Liver (tissue), 8 donors: ENCODE measurements at regions not wholly inside any gene's neighbourhood (a gene's known extent, or its start where the extent isn't known, plus 50 kb on each side); places are given as distances from the start of the nearest gene placed in this dataset.

Experiments
- DNase-seq: peaks from one replicate; pipeline ENCODE4 v3.0.0-alpha.2; 2017; ENCODE audit warnings: low spot score
- H3K27ac ChIP-seq, 2 donors: one replicate each; pipeline ENCODE4 v1.7.0; 2013; ENCODE audit warnings: inconsistent platforms in 2 of 2, low read length in 2 of 2, control low read depth in 1 of 2, low read depth in 1 of 2, mild to moderate bottlenecking in 1 of 2
- H3K27me3 ChIP-seq, 4 donors: one replicate each; pipeline versions ENCODE4 v1.6.1 to v1.7.0; 2013; ENCODE audit warnings: low read length in 3 of 4, inconsistent platforms in 1 of 4, mild to moderate bottlenecking in 1 of 4, moderate library complexity in 1 of 4; ENCODE audit not compliant: control insufficient read depth in 4 of 4, insufficient read depth in 4 of 4
- H3K36me3 ChIP-seq, 4 donors: one replicate each; pipeline versions ENCODE4 v1.6.1 to v1.7.0; 2013; ENCODE audit warnings: low read length in 3 of 4, mild to moderate bottlenecking in 3 of 4, low read depth in 1 of 4, moderate library complexity in 1 of 4; ENCODE audit not compliant: control insufficient read depth in 4 of 4, insufficient read depth in 3 of 4
- H3K4me1 ChIP-seq, 4 donors: one replicate each; pipeline versions ENCODE4 v1.6.1 to v1.7.0; 2013; ENCODE audit warnings: low read length in 3 of 4, mild to moderate bottlenecking in 3 of 4, moderate library complexity in 1 of 4; ENCODE audit not compliant: control insufficient read depth in 4 of 4, insufficient read depth in 4 of 4
- H3K4me3 ChIP-seq, 3 donors: one replicate each; pipeline versions ENCODE4 v1.6.1 to v1.7.0; 2013; ENCODE audit warnings: low read length in 3 of 3, control low read depth in 1 of 3, low read depth in 1 of 3, mild to moderate bottlenecking in 1 of 3
- H3K9ac ChIP-seq, 2 donors: one replicate each; pipeline ENCODE4 v1.7.0; 2013; ENCODE audit warnings: low read length in 2 of 2, mild to moderate bottlenecking in 2 of 2, moderate library complexity in 2 of 2, control low read depth in 1 of 2, low read depth in 1 of 2
- H3K9me3 ChIP-seq, 4 donors: one replicate each; pipeline versions ENCODE4 v1.6.1 to v1.7.0; 2013; ENCODE audit warnings: low read length in 3 of 4; ENCODE audit not compliant: control insufficient read depth in 4 of 4
- ATF3 ChIP-seq: IDR thresholded peaks from 2 replicates; pipeline ENCODE4 v1.6.1; 2016; ENCODE audit warnings: antibody characterized with exemption
- CTCF ChIP-seq: fragments of 150-350 bp; IDR thresholded peaks from 2 replicates; pipeline ENCODE4 v1.5.1; 2017; ENCODE audit warnings: improper control_type of control experiment, low read depth, low read length; ENCODE audit not compliant: missing input control
- EGR1 ChIP-seq, 2 donors: IDR thresholded peaks; 2 replicates each; pipeline ENCODE4 v1.6.1; 2016 to 2018; ENCODE audit warnings: antibody characterized with exemption in 2 of 2, low read depth in 2 of 2
- FOXA1 ChIP-seq: IDR thresholded peaks from 2 replicates; pipeline ENCODE4 v1.6.1; 2016; ENCODE audit warnings: antibody characterized with exemption
- FOXA2 ChIP-seq: IDR thresholded peaks from 2 replicates; pipeline ENCODE4 v1.6.1; 2016; ENCODE audit warnings: antibody characterized with exemption
- GABPA ChIP-seq, 2 donors: IDR thresholded peaks in 1 of 2; conservative IDR thresholded peaks in 1 of 2; 2 replicates each; pipeline ENCODE4 v1.6.1; 2016; ENCODE audit warnings: antibody characterized with exemption in 2 of 2, mild to moderate bottlenecking in 1 of 2, moderate library complexity in 1 of 2
- HNF4A ChIP-seq, 2 donors: conservative IDR thresholded peaks; 2 replicates each; pipeline ENCODE4 v1.6.1; 2016; ENCODE audit warnings: antibody characterized with exemption in 2 of 2, mild to moderate bottlenecking in 2 of 2
- HNF4G ChIP-seq: IDR thresholded peaks from 2 replicates; pipeline ENCODE4 v1.6.1; 2016; ENCODE audit warnings: antibody characterized with exemption
- JUND ChIP-seq, 2 donors: IDR thresholded peaks; 2 replicates each; pipeline ENCODE4 v1.6.1; 2016; ENCODE audit warnings: antibody characterized with exemption in 2 of 2
- MAX ChIP-seq: IDR thresholded peaks from 2 replicates; pipeline ENCODE4 v1.6.1; 2016; ENCODE audit warnings: antibody characterized with exemption
- NR2F2 ChIP-seq: IDR thresholded peaks from 2 replicates; pipeline ENCODE4 v1.6.1; 2016; ENCODE audit warnings: antibody characterized with exemption
- RAD21 ChIP-seq, 2 donors: IDR thresholded peaks; 2 replicates each; pipeline ENCODE4 v1.6.1; 2016; ENCODE audit warnings: antibody characterized with exemption in 2 of 2, mild to moderate bottlenecking in 2 of 2
- RXRA ChIP-seq, 2 donors: IDR thresholded peaks; 2 replicates each; pipeline ENCODE4 v1.6.1; 2017 to 2018; ENCODE audit warnings: antibody characterized with exemption in 2 of 2, mild to moderate bottlenecking in 1 of 2
- SP1 ChIP-seq: IDR thresholded peaks from 2 replicates; pipeline ENCODE4 v1.6.1; 2018; ENCODE audit warnings: antibody characterized with exemption, mild to moderate bottlenecking
- TAF1 ChIP-seq: conservative IDR thresholded peaks from 2 replicates; pipeline ENCODE4 v1.6.1; 2016; ENCODE audit warnings: antibody characterized with exemption, mild to moderate bottlenecking
- ZBTB33 ChIP-seq: IDR thresholded peaks from 2 replicates; pipeline ENCODE4 v1.6.1; 2016; ENCODE audit warnings: antibody characterized with exemption
- WGBS: extraction: QIAGEN DNeasy Blood & Tissue Kit; methylation state at CpG from one replicate; pipeline ENCODE4 v1.1.7; 2013; 5-methylcytosine and 5-hydroxymethylcytosine counted together
- donor health status: healthy.
- donor health status: healthy.
- donor health status: healthy.
- donor health status: healthy.
- donor health status: healthy.

GRCh38 chr13:40485611-40486517 lies 180.6 kb downstream of the FOXO1 start:
- Histone ChIP-seq H3K27ac (no peak overlapping the region), H3K36me3 (no peaks in the 10 kb centered on the region), H3K4me3 (no peak overlapping the region), H3K9me3 (no peaks in the 10 kb centered on the region), H3K4me1 (no peaks in the 10 kb centered on the region), H3K9ac (no peak overlapping the region), H3K27me3 (no peaks in the 10 kb centered on the region)
- WGBS = 88% methylated on average over 12 of the region's 12 CpGs
- DNase-seq = no peak
- no peak for TF ChIP-seq SP1
- no peak for TF ChIP-seq ATF3
- no peak for TF ChIP-seq TAF1
- TF ChIP-seq FOXA2 = no peak
- TF ChIP-seq RAD21 (IDR thresholded peaks at IDR 0.05) = no peak
- TF ChIP-seq GABPA (IDR thresholded peaks at IDR 0.05 in 1 of 2, conservative IDR thresholded peaks at IDR 0.05 in 1 of 2) = no peak
- TF ChIP-seq NR2F2 = no peak
- TF ChIP-seq MAX = no peak
- TF ChIP-seq CTCF = no peak
- TF ChIP-seq HNF4A (conservative IDR thresholded peaks at IDR 0.05) = no peak
- TF ChIP-seq FOXA1 = no peak
- no peak for TF ChIP-seq RXRA (IDR thresholded peaks at IDR 0.05)

- no peak for DNase-seq
- 71% methylated on average over 12 of the region's 12 CpGs for WGBS
- no peak for TF ChIP-seq FOXA2
- no peak for TF ChIP-seq HNF4G
- TF ChIP-seq JUND (IDR thresholded peaks at IDR 0.05) = no peak
- TF ChIP-seq GABPA (IDR thresholded peaks at IDR 0.05 in 1 of 2, conservative IDR thresholded peaks at IDR 0.05 in 1 of 2) = no peak
- no peak for TF ChIP-seq EGR1 (IDR thresholded peaks at IDR 0.05; ENCODE audit: low read depth in 2 of 2)
- TF ChIP-seq CTCF = no peak
- TF ChIP-seq HNF4A (conservative IDR thresholded peaks at IDR 0.05) = no peak
- no peak for TF ChIP-seq NR2F2
- no peak for TF ChIP-seq FOXA1
- no peak for TF ChIP-seq ZBTB33
- TF ChIP-seq RXRA (IDR thresholded peaks at IDR 0.05) = no peak
- TF ChIP-seq ATF3 = no peak
Observed at GRCh38 chr13:40486518-40487163, 179.8 kb downstream of the FOXO1 start.

More at GRCh38 chr13:40486518-40487163, 179.8 kb downstream of the FOXO1 start:
- Histone ChIP-seq H3K9ac (no peak overlapping the region), H3K4me1 (no peaks in the 10 kb centered on the region), H3K36me3 (no peaks in the 10 kb centered on the region), H3K9me3 (no peaks in the 10 kb centered on the region), H3K27ac (no peak overlapping the region), H3K27me3 (no peaks in the 10 kb centered on the region), H3K4me3 (no peak overlapping the region)
